ENCODE measurements at regions not wholly inside any gene's neighbourhood (a gene's known extent, or its start where the extent isn't known, plus 50 kb on each side); places are given as distances from the start of the nearest gene placed in this dataset.
"Not testable (repeated sequence)": the region's sequence is repeated elsewhere in the genome, so short reads cannot be mapped to it uniquely, and the experiment has no call there.

GRCh38 chr9:38255599-38255998 lies 136.9 kb upstream of the ALDH1B1 start:
- DNase-seq (ENCODE audit: low read depth in 2 of 2): no peak

GRCh38 chr9:38254756-38255155 lies 137.7 kb upstream of the ALDH1B1 start:
- no peak for DNase-seq (ENCODE audit: low read depth in 2 of 2)

DNA sequence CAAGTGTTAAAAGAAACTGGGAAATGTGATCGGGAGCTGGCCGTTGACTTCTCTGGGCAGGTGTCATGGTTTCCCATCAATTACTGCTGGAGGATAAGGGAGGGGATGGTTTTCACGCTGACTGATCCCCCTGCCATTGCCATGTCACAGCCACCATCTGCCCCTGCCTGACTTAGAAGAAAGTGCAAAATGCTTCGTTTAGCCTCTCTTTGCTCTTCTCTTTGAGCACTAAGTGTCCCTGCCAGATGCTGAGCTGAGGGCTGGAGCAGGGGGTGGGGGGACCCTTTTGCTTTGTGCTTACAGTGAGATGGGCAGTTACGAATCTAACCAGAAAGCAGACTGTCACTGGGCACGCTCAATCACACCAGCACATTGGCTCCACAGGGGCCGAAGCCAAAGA lies 138.4 kb upstream of the ALDH1B1 start:
- no peak for DNase-seq (ENCODE audit: low read depth in 2 of 2)

DNA sequence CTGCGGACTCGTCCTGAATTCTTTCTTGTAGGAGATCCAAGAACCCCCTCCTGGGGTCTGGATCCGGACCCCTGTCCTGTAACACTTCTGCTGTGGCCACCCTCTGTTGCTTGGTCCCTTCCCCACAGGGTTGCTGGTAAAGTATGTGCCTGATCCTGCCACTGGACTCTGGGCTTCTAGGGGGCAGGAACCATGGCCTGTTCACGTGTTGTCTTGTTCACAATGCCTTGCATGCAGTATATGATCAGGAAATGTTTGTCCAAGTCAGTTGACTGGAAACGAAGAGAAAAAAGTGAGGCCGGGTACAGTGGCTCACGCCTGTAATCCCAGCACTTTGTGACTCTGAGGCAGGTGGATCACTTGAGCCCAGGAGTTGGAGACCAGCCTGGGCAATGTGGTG lies 139.3 kb upstream of the ALDH1B1 start:
- no peak for DNase-seq (ENCODE audit: low read depth in 2 of 2)

DNA sequence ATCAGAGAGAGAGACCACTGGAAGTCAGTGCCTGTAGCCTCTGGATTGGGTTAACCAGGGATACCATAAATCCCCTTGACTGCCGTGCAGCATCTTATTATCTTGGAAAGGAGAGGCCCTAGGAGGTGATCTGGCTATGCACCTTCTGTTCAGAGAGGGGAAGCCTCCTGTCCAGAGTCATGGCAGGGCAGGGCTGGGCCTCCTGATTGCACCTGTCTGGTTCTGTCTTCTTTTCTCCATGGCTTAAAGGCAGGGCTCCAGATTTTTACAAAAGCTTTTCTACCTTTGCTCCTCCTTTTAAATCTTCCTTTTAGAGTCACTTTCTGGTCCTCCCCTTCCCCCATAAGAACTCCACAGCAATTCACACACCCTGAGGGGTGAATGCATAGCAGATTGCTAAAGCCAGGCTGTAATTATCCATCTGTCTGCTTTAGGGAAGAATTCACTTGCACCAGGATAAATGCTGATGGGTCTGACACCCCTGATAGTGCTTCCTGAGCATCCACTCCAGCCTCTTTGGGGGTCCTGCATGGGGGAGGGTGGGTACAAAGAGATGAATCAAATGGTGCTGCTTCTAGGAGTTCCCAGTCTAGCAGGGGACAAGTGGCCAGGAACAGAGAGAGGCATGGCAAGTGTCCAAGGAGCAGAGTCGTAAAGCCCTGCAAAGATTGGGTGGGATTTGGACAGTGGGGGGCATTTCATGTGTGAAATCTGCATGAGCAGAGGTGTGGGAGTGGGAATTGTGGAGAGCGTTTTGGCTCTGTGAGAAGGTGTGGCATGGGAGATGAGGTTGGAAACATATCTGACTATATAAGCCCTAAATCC lies 141.3 kb upstream of the ALDH1B1 start:
- no peak for DNase-seq (ENCODE audit: low read depth in 2 of 2)

- DNase-seq (ENCODE audit: low read depth in 2 of 2): no peak
These were observed 142.0 kb upstream of the ALDH1B1 start for GRCh38 chr9:38250279-38251035.

DNA sequence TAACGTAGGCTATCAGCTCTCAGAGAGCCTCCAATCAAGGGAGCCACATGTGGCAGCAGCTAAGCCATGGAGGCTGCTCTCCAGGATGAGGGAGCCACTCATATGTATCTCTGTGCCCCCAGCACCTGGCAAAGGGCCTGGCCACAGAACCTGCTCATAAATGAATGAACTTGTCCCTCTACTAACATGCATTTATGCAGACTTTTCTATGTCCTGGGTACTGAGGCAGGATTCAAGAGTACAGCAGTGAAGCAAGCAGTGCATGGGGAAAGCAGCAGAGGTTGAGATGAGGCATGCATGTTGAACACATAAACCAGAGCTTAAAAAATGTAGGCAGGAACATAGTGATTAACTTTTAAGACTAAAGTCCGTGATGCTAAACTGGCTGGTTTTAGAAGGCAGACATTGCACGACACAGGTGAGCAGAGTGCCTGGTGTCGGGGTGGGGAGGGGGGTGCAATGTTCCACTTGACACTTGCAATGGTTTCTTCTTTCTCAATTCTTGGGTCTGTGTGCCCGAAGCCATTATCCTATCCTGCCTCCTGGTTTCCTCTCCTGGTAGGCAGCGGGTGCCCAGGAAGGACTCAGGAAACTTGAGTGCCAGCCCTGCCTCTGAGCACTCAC lies 142.8 kb upstream of the ALDH1B1 start:
- DNase-seq (ENCODE audit: low read depth in 2 of 2): no peak

GRCh38 chr9:38249049-38249448 lies 143.5 kb upstream of the ALDH1B1 start:
- no peak for DNase-seq (ENCODE audit: low read depth in 2 of 2)

GRCh38 chr9:38246833-38247232 lies 145.7 kb upstream of the ALDH1B1 start:
- no peak for DNase-seq (ENCODE audit: low read depth in 2 of 2)

GRCh38 chr9:38244971-38245370 lies 147.5 kb upstream of the ALDH1B1 start:
- DNase-seq (ENCODE audit: low read depth in 2 of 2): no peak

DNA sequence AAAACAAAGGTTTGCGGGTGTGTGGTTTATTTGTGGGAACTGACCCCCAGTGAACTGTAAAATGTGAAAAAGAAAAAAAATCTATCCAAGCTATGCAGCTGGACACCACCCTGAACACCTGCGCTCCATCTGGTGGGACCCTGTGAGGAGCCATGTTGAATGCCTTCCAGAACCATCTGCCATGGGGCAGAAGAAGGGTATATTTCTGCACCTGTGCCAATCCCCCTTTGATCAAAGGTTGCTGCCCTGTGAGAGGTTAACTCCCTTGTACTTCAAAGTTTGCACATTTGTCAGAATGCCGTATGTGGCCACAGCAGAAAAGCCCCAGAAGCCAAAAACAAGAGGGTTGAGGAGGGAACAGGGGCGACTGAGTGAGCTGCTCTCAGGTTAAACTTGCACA lies 148.5 kb upstream of the ALDH1B1 start:
- DNase-seq (ENCODE audit: low read depth in 2 of 2): no peak

GRCh38 chr9:38242151-38242550 lies 150.4 kb upstream of the ALDH1B1 start:
- not testable (repeated sequence) for DNase-seq (ENCODE audit: low read depth in 2 of 2)

DNA sequence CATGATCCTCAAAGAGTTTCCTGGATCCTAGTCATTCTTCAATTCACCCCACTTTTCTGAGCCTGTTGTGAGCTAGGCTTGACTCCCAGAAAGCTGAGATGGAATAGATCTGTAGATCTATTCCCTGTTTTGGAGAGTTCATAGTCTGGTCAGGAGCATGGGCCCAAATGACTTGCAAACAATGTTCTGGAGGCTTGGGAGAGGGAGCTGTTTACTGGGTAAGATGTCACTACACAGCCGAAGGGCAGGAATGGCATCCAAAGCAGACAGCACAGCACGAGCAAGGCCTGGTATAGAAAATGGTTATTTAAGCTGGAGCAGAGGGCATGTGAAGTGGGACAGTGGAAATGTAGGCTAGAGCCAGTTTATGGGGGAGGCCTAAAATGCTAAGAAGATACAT lies 152.5 kb upstream of the ALDH1B1 start:
- no peak for DNase-seq (ENCODE audit: low read depth in 2 of 2)

- DNase-seq (ENCODE audit: low read depth in 2 of 2): no peak
These were observed 157.3 kb upstream of the ALDH1B1 start for GRCh38 chr9:38235244-38235643.

DNA sequence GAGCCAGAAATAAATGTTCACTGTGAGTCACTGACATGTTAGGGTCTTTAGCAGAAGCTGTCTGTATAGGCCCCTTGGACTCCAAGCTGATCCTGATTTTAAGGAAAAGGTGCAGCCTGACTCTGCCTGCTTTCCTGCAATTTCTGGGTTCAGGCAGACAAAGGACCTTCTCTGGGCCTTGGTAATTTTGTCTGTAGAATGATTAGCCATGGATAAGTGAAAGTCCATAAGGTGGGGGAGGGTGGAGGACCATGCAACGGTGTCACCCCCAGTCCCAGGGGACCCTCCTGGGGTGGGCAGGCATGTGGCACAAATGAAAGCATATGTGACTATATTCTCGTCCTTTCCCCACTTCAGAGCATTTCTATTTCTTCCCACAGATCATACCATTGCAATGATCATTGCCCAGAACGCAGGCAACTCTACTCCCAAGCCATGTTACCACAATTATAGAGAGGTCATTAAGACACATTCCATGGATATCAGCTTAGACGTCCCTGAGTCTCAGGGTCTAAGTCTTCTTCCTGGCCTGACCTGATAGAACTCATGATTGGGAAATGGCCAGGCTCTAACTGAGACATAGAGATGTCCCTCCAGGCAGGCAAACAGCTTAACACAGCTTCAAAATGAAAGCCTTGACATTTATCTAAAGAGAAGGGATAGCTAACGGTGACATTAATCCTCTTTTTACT lies 157.9 kb upstream of the ALDH1B1 start:
- no peak for DNase-seq (ENCODE audit: low read depth in 2 of 2)

- DNase-seq (ENCODE audit: low read depth in 2 of 2): no peak
These were observed 158.6 kb upstream of the ALDH1B1 start for GRCh38 chr9:38233796-38234355.

DNA sequence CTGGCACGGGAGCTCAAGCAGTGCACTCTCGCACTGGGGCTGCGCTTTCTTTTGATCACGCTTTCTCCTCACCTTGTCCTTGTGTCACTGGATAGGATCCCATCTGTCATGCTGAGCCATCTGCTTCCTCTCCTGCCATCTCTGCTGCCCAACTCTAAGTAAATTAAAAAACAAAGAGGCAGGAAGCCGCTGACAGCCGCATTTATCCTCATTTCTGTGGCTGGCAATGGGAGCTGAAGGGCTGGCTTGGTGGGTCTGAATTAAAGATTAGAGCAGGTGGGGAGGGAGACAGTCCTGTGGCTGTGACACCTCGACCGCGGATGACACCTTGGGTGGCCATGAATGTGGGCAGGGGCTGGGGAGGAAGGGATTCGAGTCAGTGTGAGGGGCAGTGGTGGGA lies 159.2 kb upstream of the ALDH1B1 start:
- no peak for DNase-seq (ENCODE audit: low read depth in 2 of 2)

GRCh38 chr9:38232895-38233294 lies 159.6 kb upstream of the ALDH1B1 start:
- no peak for DNase-seq (ENCODE audit: low read depth in 2 of 2)

DNA sequence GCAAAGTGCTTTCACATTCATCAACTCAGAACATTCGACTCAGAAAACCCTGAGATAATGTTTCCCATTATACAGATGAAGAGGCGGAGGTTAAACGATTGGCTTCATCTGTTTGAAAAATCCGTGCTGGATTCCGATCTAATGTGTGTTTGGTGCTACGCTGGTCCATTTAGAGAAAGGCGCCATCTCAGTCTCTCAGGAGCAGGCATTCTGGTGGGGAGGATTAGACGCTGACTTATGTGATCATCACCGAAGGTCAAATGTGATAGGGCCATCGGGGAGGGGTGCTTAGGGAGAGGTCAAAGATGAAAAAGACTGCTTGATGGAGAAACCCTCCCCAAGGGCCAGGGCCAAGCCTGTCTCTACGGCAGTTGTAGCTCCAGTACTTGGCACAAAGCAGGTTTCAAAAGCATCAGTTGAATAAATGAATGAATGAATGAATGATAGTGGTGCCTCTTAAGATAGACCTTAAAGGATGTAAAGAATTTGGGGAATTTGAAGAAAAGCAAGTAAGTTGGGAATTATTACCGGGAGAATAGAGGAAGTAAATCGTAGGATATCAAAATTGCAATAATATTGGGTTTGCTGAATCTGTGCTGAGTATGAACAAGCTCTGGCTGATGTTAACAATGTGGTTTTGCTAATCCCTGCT lies 160.6 kb upstream of the SHB start:
- DNase-seq (ENCODE audit: low read depth in 2 of 2): no peak

DNA sequence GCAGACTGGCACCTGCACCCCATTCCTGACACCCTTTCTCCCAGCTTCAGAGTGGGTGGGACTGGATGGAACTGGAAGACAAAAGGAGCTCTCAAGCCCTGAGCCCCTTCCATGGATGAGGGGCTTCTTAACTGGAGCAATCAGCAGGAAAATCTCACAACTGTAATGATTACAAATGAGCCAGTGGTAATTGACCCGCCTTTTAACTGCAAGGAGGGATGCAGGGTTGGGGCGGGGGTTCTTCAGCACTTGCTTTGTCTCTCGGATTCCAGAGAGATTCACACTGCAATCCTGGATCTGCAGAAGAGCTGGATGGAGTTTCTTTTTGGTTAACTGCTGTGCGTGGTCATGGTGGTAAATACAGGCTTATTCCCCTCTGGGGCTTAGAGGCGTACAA lies 160.1 kb upstream of the SHB start:
- DNase-seq (ENCODE audit: low read depth in 2 of 2): no peak

GRCh38 chr9:38228331-38229103 lies 159.5 kb upstream of the SHB start:
- DNase-seq (ENCODE audit: low read depth in 2 of 2): no peak

Data from stimulated activated CD8-positive, alpha-beta memory T cell treated with anti-CD3 and anti-CD28 coated beads, Interleukin-2, amount 100 ng/mL, for 1 hour (primary cell).